DLD1 (cell line): ENCODE measurements at regions not wholly inside any gene's neighbourhood (a gene's known extent, or its start where the extent isn't known, plus 50 kb on each side); places are given as distances from the start of the nearest gene placed in this dataset.

Source experiments
- in situ Hi-C: cut with HindIII; loops from 2 replicates; pipeline ENCODE4 v1.10.0; 2017; ENCODE audit warnings: low sequenced_read_pairs

- in situ Hi-C loops = no loop called here
Observed at GRCh38 chr5:73312146-73312871, 136.3 kb downstream of the FOXD1 start.

- in situ Hi-C loops = no loop called here
Observed at GRCh38 chr5:73311291-73312110, 137.1 kb downstream of the FOXD1 start.

GRCh38 chr5:73307645-73308355 is 134.8 kb downstream of the TMEM174 start:
- in situ Hi-C loops = no loop called here

GRCh38 chr5:73306741-73307275 is 133.8 kb downstream of the TMEM174 start:
- in situ Hi-C loops = no loop called here

GRCh38 chr5:73306078-73306719 is 133.2 kb downstream of the TMEM174 start:
- in situ Hi-C loops = no loop called here

- in situ Hi-C loops = no loop called here
Observed at GRCh38 chr5:73305386-73305785, 132.4 kb downstream of the TMEM174 start.

GRCh38 chr5:73304381-73304780 is 131.4 kb downstream of the TMEM174 start:
- in situ Hi-C loops = no loop called here

GRCh38 chr5:73303148-73304079 is 130.4 kb downstream of the TMEM174 start:
- in situ Hi-C loops = no loop called here

GRCh38 chr5:73302797-73303147 is 129.8 kb downstream of the TMEM174 start:
- in situ Hi-C loops = no loop called here

GRCh38 chr5:73301208-73301901 is 128.4 kb downstream of the TMEM174 start:
- in situ Hi-C loops = no loop called here

GRCh38 chr5:73300337-73301207 is 127.6 kb downstream of the TMEM174 start:
- in situ Hi-C loops = no loop called here

- in situ Hi-C loops = no loop called here
Observed at GRCh38 chr5:73299665-73300336, 126.8 kb downstream of the TMEM174 start.

GRCh38 chr5:73298772-73299630 is 126.0 kb downstream of the TMEM174 start:
- in situ Hi-C loops = no loop called here

- in situ Hi-C loops = no loop called here
Observed at GRCh38 chr5:73298251-73298771, 125.3 kb downstream of the TMEM174 start.

GRCh38 chr5:73297430-73297829 is 124.4 kb downstream of the TMEM174 start:
- in situ Hi-C loops = no loop called here

- in situ Hi-C loops = no loop called here
Observed at GRCh38 chr5:73296772-73297171, 123.8 kb downstream of the TMEM174 start.

GRCh38 chr5:73295921-73296320 is 122.9 kb downstream of the TMEM174 start:
- in situ Hi-C loops = no loop called here
